NB4 (cell line): ENCODE measurements at regions not wholly inside any gene's neighbourhood (a gene's known extent, or its start where the extent isn't known, plus 50 kb on each side); places are given as distances from the start of the nearest gene placed in this dataset.

Experiments
- MAX ChIP-seq: IDR thresholded peaks from 2 replicates; pipeline ENCODE4 v1.6.1; 2011; ENCODE audit warnings: low read depth, low read length
- POLR2A ChIP-seq: IDR thresholded peaks from 2 replicates; pipeline ENCODE4 v1.6.1; 2011; ENCODE audit warnings: mild to moderate bottlenecking; ENCODE audit not compliant: insufficient read length; ENCODE audit errors: extremely low read depth
- TF ChIP-seq, protein P1 (sequence below): IDR thresholded peaks from one replicate; pipeline ENCODE4 v1.5.1; 2012; ENCODE audit warnings: low read depth, low read length

DNA sequence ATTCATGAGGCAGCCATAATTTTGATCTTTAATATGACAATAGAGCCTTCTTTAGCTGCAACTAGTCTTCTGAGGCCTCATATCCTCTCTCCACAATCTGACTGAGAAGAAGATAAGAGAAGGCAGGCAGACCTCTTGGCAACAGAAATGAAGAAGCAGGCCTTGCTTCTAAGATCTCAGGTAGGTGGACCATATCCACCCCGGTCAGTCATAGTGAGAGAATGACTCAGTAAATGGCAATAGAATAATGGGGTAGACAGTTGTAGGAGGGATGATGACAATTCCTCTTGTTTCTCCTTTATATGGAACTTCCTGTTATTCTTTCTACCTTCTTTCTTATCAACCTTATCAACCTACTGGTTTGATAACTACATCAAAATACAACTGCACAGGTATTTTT, 246.7 kb upstream of the G2E3 start:
- TF ChIP-seq, protein P1, sequence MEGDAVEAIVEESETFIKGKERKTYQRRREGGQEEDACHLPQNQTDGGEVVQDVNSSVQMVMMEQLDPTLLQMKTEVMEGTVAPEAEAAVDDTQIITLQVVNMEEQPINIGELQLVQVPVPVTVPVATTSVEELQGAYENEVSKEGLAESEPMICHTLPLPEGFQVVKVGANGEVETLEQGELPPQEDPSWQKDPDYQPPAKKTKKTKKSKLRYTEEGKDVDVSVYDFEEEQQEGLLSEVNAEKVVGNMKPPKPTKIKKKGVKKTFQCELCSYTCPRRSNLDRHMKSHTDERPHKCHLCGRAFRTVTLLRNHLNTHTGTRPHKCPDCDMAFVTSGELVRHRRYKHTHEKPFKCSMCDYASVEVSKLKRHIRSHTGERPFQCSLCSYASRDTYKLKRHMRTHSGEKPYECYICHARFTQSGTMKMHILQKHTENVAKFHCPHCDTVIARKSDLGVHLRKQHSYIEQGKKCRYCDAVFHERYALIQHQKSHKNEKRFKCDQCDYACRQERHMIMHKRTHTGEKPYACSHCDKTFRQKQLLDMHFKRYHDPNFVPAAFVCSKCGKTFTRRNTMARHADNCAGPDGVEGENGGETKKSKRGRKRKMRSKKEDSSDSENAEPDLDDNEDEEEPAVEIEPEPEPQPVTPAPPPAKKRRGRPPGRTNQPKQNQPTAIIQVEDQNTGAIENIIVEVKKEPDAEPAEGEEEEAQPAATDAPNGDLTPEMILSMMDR = no peak
- no peak for TF ChIP-seq POLR2A
- no peak for TF ChIP-seq MAX
